ENCODE measurements at regions not wholly inside any gene's neighbourhood (a gene's known extent, or its start where the extent isn't known, plus 50 kb on each side); places are given as distances from the start of the nearest gene placed in this dataset.

- H3K9me3 ChIP-seq (ENCODE audit: control insufficient read depth, insufficient read depth, low read depth, low read length): no peaks in the 10 kb centered on the region
- H3K4me1 ChIP-seq (ENCODE audit: control insufficient read depth, insufficient read depth, low read length): no peaks in the 10 kb centered on the region; the same call in 1 of the 2 replicates
- TF ChIP-seq, protein P1, sequence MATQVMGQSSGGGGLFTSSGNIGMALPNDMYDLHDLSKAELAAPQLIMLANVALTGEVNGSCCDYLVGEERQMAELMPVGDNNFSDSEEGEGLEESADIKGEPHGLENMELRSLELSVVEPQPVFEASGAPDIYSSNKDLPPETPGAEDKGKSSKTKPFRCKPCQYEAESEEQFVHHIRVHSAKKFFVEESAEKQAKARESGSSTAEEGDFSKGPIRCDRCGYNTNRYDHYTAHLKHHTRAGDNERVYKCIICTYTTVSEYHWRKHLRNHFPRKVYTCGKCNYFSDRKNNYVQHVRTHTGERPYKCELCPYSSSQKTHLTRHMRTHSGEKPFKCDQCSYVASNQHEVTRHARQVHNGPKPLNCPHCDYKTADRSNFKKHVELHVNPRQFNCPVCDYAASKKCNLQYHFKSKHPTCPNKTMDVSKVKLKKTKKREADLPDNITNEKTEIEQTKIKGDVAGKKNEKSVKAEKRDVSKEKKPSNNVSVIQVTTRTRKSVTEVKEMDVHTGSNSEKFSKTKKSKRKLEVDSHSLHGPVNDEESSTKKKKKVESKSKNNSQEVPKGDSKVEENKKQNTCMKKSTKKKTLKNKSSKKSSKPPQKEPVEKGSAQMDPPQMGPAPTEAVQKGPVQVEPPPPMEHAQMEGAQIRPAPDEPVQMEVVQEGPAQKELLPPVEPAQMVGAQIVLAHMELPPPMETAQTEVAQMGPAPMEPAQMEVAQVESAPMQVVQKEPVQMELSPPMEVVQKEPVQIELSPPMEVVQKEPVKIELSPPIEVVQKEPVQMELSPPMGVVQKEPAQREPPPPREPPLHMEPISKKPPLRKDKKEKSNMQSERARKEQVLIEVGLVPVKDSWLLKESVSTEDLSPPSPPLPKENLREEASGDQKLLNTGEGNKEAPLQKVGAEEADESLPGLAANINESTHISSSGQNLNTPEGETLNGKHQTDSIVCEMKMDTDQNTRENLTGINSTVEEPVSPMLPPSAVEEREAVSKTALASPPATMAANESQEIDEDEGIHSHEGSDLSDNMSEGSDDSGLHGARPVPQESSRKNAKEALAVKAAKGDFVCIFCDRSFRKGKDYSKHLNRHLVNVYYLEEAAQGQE (IDR thresholded peaks at IDR 0.05; ENCODE audit: insufficient read depth in 1 of 2, low read depth in 2 of 2, low read length in 1 of 2): no peak
- no peak for TF ChIP-seq POLR2AphosphoS5 (IDR thresholded peaks at IDR 0.05; ENCODE audit: low read depth, low read length)
- no peak for TF ChIP-seq SIN3A (IDR thresholded peaks at IDR 0.05; ENCODE audit: borderline replicate concordance, insufficient read depth, low read depth, low read length)
- no peak for TF ChIP-seq CTCF (IDR thresholded peaks at IDR 0.05)
- TF ChIP-seq TCF7L2 (IDR thresholded peaks at IDR 0.05; ENCODE audit: low read depth, low read length): no peak
- H3K27me3 ChIP-seq (ENCODE audit: control insufficient read depth, insufficient read depth, low read length): no peaks in the 10 kb centered on the region
- H3K36me3 ChIP-seq (ENCODE audit: control insufficient read depth, insufficient read depth, low read length): no peaks in the 10 kb centered on the region
- ChIA-PET POLR2A (no interaction called here), CTCF (no interaction called here)
- intact Hi-C loops (cut with micrococcal nuclease; ENCODE audit: unreplicated experiment): no loop called here
- in situ Hi-C loops (cut with HindIII; ENCODE audit: low pct_unique_long_range_greater_than_20kb, low sequenced_read_pairs): no loop called here
- no peak for ATAC-seq
- no peak overlapping the region for H3K27ac ChIP-seq (ENCODE audit: low read length)
- no peak overlapping the region for H3K4me3 ChIP-seq (ENCODE audit: low read depth in 2 of 2, low read length in 2 of 2)
- no TSS peak for BruUV-seq (replicated peaks)
- DNase-seq (ENCODE audit: low read depth, low spot score): no peak
Observed at GRCh38 chr10:90641731-90642130, 216.1 kb downstream of the HTR7 start.

DNA sequence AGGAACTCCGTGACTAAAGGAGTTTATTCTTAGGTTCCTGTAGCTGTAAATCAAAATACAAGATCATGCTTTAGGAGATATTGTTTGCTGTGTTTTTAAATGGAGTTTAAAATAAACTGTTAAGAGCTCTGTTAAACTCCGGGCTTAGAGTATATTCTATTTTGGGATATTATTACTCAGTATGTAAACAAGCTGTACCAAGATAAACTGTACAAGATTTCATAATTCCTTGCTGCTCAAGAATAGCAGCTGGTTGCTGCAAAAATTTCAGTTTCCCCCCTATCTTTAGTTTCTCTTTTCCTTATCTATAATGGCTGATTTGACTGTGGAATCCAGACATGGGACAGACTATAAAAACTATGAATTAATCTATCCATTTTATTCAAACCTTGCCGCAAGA lies 215.7 kb downstream of the HTR7 start:
- intact Hi-C loops (cut with micrococcal nuclease; ENCODE audit: unreplicated experiment): no loop called here
- POLR2A ChIA-PET: no interaction called here
- H3K36me3 ChIP-seq (ENCODE audit: control insufficient read depth, insufficient read depth, low read length): no peaks in the 10 kb centered on the region
- CTCF ChIA-PET: no interaction called here
- H3K27ac ChIP-seq (ENCODE audit: low read length): no peak overlapping the region
- in situ Hi-C loops (cut with HindIII; ENCODE audit: low pct_unique_long_range_greater_than_20kb, low sequenced_read_pairs): no loop called here
- no peak overlapping the region for H3K4me3 ChIP-seq (ENCODE audit: low read depth in 2 of 2, low read length in 2 of 2)
- no peak for TF ChIP-seq POLR2AphosphoS5 (IDR thresholded peaks at IDR 0.05; ENCODE audit: low read depth, low read length)
- TF ChIP-seq TCF7L2 (IDR thresholded peaks at IDR 0.05; ENCODE audit: low read depth, low read length): no peak
- TF ChIP-seq CTCF (IDR thresholded peaks at IDR 0.05): no peak
- TF ChIP-seq, protein P1 (IDR thresholded peaks at IDR 0.05; ENCODE audit: insufficient read depth in 1 of 2, low read depth in 2 of 2, low read length in 1 of 2): no peak
- no peak for TF ChIP-seq SIN3A (IDR thresholded peaks at IDR 0.05; ENCODE audit: borderline replicate concordance, insufficient read depth, low read depth, low read length)
- H3K27me3 ChIP-seq (ENCODE audit: control insufficient read depth, insufficient read depth, low read length): no peaks in the 10 kb centered on the region
- BruUV-seq (replicated peaks): no TSS peak
- no peak for ATAC-seq
- no peak for DNase-seq (ENCODE audit: low read depth, low spot score)
- H3K9me3 ChIP-seq (ENCODE audit: control insufficient read depth, insufficient read depth, low read depth, low read length): no peaks in the 10 kb centered on the region
- no peaks in the 10 kb centered on the region; the same call in 1 of the 2 replicates for H3K4me1 ChIP-seq (ENCODE audit: control insufficient read depth, insufficient read depth, low read length)

Data from Panc1 (cell line).